CD4-positive, alpha-beta memory T cell (primary cell): ENCODE measurements at regions not wholly inside any gene's neighbourhood (a gene's known extent, or its start where the extent isn't known, plus 50 kb on each side); places are given as distances from the start of the nearest gene placed in this dataset.
"Not testable (repeated sequence)": the region's sequence is repeated elsewhere in the genome, so short reads cannot be mapped to it uniquely, and the experiment has no call there.

Experiments
- CTCF ChIA-PET: fragments of 350-600 bp; sonication (Branson Sonifier 250); formaldehyde crosslinking; loops from one replicate; lab custom pipeline; 2021; ENCODE audit warnings: inconsistent platforms; ENCODE audit not compliant: partially characterized antibody; lab: Charles Lee
- POLR2A ChIA-PET: fragments of 350-600 bp; sonication (Branson Sonifier 250); formaldehyde crosslinking; loops from one replicate; lab custom pipeline; 2021; ENCODE audit not compliant: partially characterized antibody; lab: Charles Lee
- DNase-seq, 5 donors: peaks; one replicate each; pipeline versions ENCODE4 v3.0.0 to v3.0.0-alpha.2; 2020 to 2022; ENCODE audit warnings: mixed read lengths in 1 of 5
- H3K27ac ChIP-seq: one replicate; pipeline ENCODE4 v1.7.0; 2013; ENCODE audit warnings: low read depth, low read length
- H3K27me3 ChIP-seq: 2 replicates; pipeline ENCODE4 v1.7.0; 2013; ENCODE audit warnings: mild to moderate bottlenecking, low read length, moderate library complexity; ENCODE audit not compliant: insufficient read depth
- H3K36me3 ChIP-seq: 2 replicates; pipeline ENCODE4 v1.7.0; 2013; ENCODE audit warnings: mild to moderate bottlenecking, low read length, moderate library complexity; ENCODE audit not compliant: insufficient read depth
- H3K4me1 ChIP-seq: 2 replicates; pipeline ENCODE4 v1.7.0; 2013; ENCODE audit warnings: mild to moderate bottlenecking, low read length, moderate library complexity; ENCODE audit not compliant: insufficient read depth
- H3K4me3 ChIP-seq, 2 donors: one replicate each; pipeline ENCODE4 v1.7.0; 2013; ENCODE audit warnings: low read length in 2 of 2, mild to moderate bottlenecking in 1 of 2
- H3K9me3 ChIP-seq, 2 donors: one replicate each; pipeline ENCODE4 v1.7.0; 2013; ENCODE audit warnings: low read length in 2 of 2, control low read depth in 1 of 2; ENCODE audit not compliant: control insufficient read depth in 1 of 2
- H3K27ac Mint-ChIP-seq, 7 donors: one replicate each; pipeline ENCODE4 v1.8.0; 2020 to 2021; ENCODE audit warnings: mixed read lengths in 7 of 7, mild to moderate bottlenecking in 6 of 7, inconsistent platforms in 3 of 7, moderate library complexity in 3 of 7
- H3K27me3 Mint-ChIP-seq, 2 donors: one replicate each; pipeline ENCODE4 v1.8.0; 2020 to 2021; ENCODE audit warnings: mixed read lengths in 2 of 2
- H3K36me3 Mint-ChIP-seq, 2 donors: one replicate each; pipeline ENCODE4 v1.8.0; 2020 to 2021; ENCODE audit warnings: mixed read lengths in 2 of 2, inconsistent platforms in 1 of 2, mild to moderate bottlenecking in 1 of 2
- H3K4me1 Mint-ChIP-seq, 4 donors: one replicate each; pipeline ENCODE4 v1.8.0; 2020 to 2021; ENCODE audit warnings: mixed read lengths in 4 of 4, mild to moderate bottlenecking in 1 of 4
- H3K4me3 Mint-ChIP-seq, 8 donors: one replicate each; pipeline ENCODE4 v1.8.0; 2020 to 2021; ENCODE audit warnings: mixed read lengths in 8 of 8, mild to moderate bottlenecking in 7 of 8, moderate library complexity in 6 of 8, inconsistent platforms in 3 of 8
- H3K9me3 Mint-ChIP-seq, 8 donors: one replicate each; pipeline ENCODE4 v1.8.0; 2020 to 2021; ENCODE audit warnings: mixed read lengths in 8 of 8, mild to moderate bottlenecking in 5 of 8, inconsistent platforms in 3 of 8, moderate library complexity in 1 of 8
- intact Hi-C: fragments of 100-400 bp; cut with micrococcal nuclease; formaldehyde crosslinking; loops from one replicate; pipeline ENCODE4 v1.15.1; 2023

GRCh38 chr2:234163510-234164045 lies 113.1 kb downstream of the SPP2 start:
- Histone ChIP-seq H3K9me3 (no peaks in the 10 kb centered on the region), H3K4me1 (peaks cover 19% of the 10 kb centered on the region), H3K4me3 (no peak overlapping the region), H3K36me3 (no peaks in the 10 kb centered on the region), H3K27ac (no peak overlapping the region), H3K27me3 (no peaks in the 10 kb centered on the region)
- Mint-ChIP-seq H3K36me3 (no peaks in the 10 kb centered on the region), H3K4me1 (peaks cover 16 to 37% (median 23%) of the 10 kb centered on the region in 4 donors), H3K27me3 (no peaks in the 10 kb centered on the region), H3K9me3 (peaks cover 0 to 2% (median 0%) of the 10 kb centered on the region in 8 donors), H3K27ac (peak overlapping the region in 3 of 7 donors; percentile 14 to 86 (median 51)), H3K4me3 (no peak overlapping the region)
- ChIA-PET POLR2A (interaction anchor here (1.4 to 1.7 kb wide), 2 partner anchors 15 to 210 kb away, joined by 4 to 5 read pairs; no protein-coding TSS in a partner anchor), CTCF (interaction anchor here (1.3 kb wide), 1 partner anchor 27 kb away, joined by 3 read pairs; no protein-coding TSS in a partner anchor)
- intact Hi-C loops = loop anchor here (2.0 kb wide), 1 partner anchor 27 kb away; no protein-coding TSS in a partner anchor
- no peak for DNase-seq

- Histone ChIP-seq H3K9me3 (no peaks in the 10 kb centered on the region), H3K27ac (no peak overlapping the region), H3K27me3 (no peaks in the 10 kb centered on the region), H3K4me1 (peaks cover 19% of the 10 kb centered on the region), H3K36me3 (no peaks in the 10 kb centered on the region), H3K4me3 (no peak overlapping the region)
- Mint-ChIP-seq H3K4me3 (peak overlapping the region in 1 of 8 donors; percentile 22), H3K9me3 (peaks cover 0 to 2% (median 0%) of the 10 kb centered on the region in 8 donors), H3K36me3 (no peaks in the 10 kb centered on the region), H3K27me3 (no peaks in the 10 kb centered on the region), H3K27ac (peak overlapping the region in 2 of 7 donors; percentile 54 to 56), H3K4me1 (peaks cover 18 to 37% (median 24%) of the 10 kb centered on the region in 4 donors)
- no peak for DNase-seq
- ChIA-PET POLR2A (interaction anchor here (1.4 to 1.7 kb wide), 2 partner anchors 15 to 211 kb away, joined by 4 to 5 read pairs; no protein-coding TSS in a partner anchor), CTCF (interaction anchor here (1.3 kb wide), 1 partner anchor 27 kb away, joined by 3 read pairs; no protein-coding TSS in a partner anchor)
- intact Hi-C loops = no loop called here
These were observed 112.4 kb downstream of the SPP2 start for GRCh38 chr2:234162861-234163260.

- peaks cover 0 to 2% (median 0%) of the 10 kb centered on the region in 8 donors for H3K9me3 Mint-ChIP-seq
- Histone ChIP-seq H3K4me3 (no peak overlapping the region), H3K27ac (no peak overlapping the region), H3K4me1 (peaks cover 19% of the 10 kb centered on the region), H3K9me3 (no peaks in the 10 kb centered on the region), H3K36me3 (no peaks in the 10 kb centered on the region), H3K27me3 (no peaks in the 10 kb centered on the region)
- DNase-seq = no peak
- ChIA-PET POLR2A (no interaction called here), CTCF (interaction anchor here (0.9 kb wide), 1 partner anchor 383 kb away, joined by 3 read pairs; no protein-coding TSS in a partner anchor)
- peaks cover 18 to 37% (median 24%) of the 10 kb centered on the region in 4 donors for H3K4me1 Mint-ChIP-seq
- H3K27me3 Mint-ChIP-seq = no peaks in the 10 kb centered on the region
- no peak overlapping the region for H3K27ac Mint-ChIP-seq
- intact Hi-C loops = no loop called here
- H3K36me3 Mint-ChIP-seq = no peaks in the 10 kb centered on the region
- no peak overlapping the region for H3K4me3 Mint-ChIP-seq
These were observed 111.4 kb downstream of the SPP2 start for GRCh38 chr2:234161932-234162331.

GRCh38 chr2:234158812-234159211 lies 108.3 kb downstream of the SPP2 start:
- Histone ChIP-seq H3K4me1 (peaks cover 6% of the 10 kb centered on the region), H3K4me3 (no peak overlapping the region), H3K9me3 (no peaks in the 10 kb centered on the region), H3K36me3 (no peaks in the 10 kb centered on the region), H3K27ac (no peak overlapping the region), H3K27me3 (no peaks in the 10 kb centered on the region)
- Mint-ChIP-seq H3K4me3 (no peak overlapping the region), H3K9me3 (peaks cover 0 to 3% (median 0%) of the 10 kb centered on the region in 8 donors), H3K4me1 (peaks cover 5 to 14% (median 9%) of the 10 kb centered on the region in 4 donors), H3K36me3 (no peaks in the 10 kb centered on the region), H3K27me3 (no peaks in the 10 kb centered on the region), H3K27ac (no peak overlapping the region)
- no peak for DNase-seq
- POLR2A ChIA-PET = no interaction called here
- CTCF ChIA-PET = interaction anchor here (0.8 kb wide), 1 partner anchor 23 kb away, joined by 3 read pairs; no protein-coding TSS in a partner anchor
- intact Hi-C loops = no loop called here

GRCh38 chr2:234157817-234158588 lies 107.5 kb downstream of the SPP2 start:
- Histone ChIP-seq H3K27me3 (no peaks in the 10 kb centered on the region), H3K9me3 (no peaks in the 10 kb centered on the region), H3K36me3 (no peaks in the 10 kb centered on the region), H3K4me1 (no peaks in the 10 kb centered on the region), H3K4me3 (no peak overlapping the region), H3K27ac (no peak overlapping the region)
- DNase-seq = no peak
- Mint-ChIP-seq H3K36me3 (no peaks in the 10 kb centered on the region), H3K9me3 (peaks cover 0 to 5% (median 0%) of the 10 kb centered on the region in 8 donors), H3K27me3 (no peaks in the 10 kb centered on the region), H3K4me3 (no peak overlapping the region), H3K27ac (peak overlapping the region in 1 of 7 donors; percentile 60), H3K4me1 (peaks cover 0 to 6% (median 4%) of the 10 kb centered on the region in 4 donors)
- CTCF ChIA-PET = no interaction called here
- intact Hi-C loops = no loop called here
- POLR2A ChIA-PET = interaction anchor here (0.8 kb wide), 1 partner anchor 97 kb away, joined by 3 read pairs; no protein-coding TSS in a partner anchor

- no peak for DNase-seq
- intact Hi-C loops = no loop called here
- Histone ChIP-seq H3K36me3 (no peaks in the 10 kb centered on the region), H3K27me3 (no peaks in the 10 kb centered on the region), H3K27ac (no peak overlapping the region), H3K9me3 (no peaks in the 10 kb centered on the region), H3K4me3 (no peak overlapping the region), H3K4me1 (no peaks in the 10 kb centered on the region)
- H3K9me3 Mint-ChIP-seq = peaks cover 0 to 5% (median 0%) of the 10 kb centered on the region in 8 donors
- CTCF ChIA-PET = interaction anchor here (1.3 to 1.6 kb wide), 2 partner anchors 21 to 341 kb away, joined by 3 to 7 read pairs; partner anchors contain the start of gene ARL4C
- POLR2A ChIA-PET = no interaction called here
- no peak overlapping the region for H3K4me3 Mint-ChIP-seq
- H3K36me3 Mint-ChIP-seq = no peaks in the 10 kb centered on the region
- H3K27ac Mint-ChIP-seq = no peak overlapping the region
- H3K4me1 Mint-ChIP-seq = peaks cover 0 to 3% (median 0%) of the 10 kb centered on the region in 4 donors
- H3K27me3 Mint-ChIP-seq = no peaks in the 10 kb centered on the region
These were observed 105.8 kb downstream of the SPP2 start for GRCh38 chr2:234156326-234156725.

- H3K36me3 ChIP-seq, H3K36me3 Mint-ChIP-seq, POLR2A ChIA-PET, H3K27me3 ChIP-seq, H3K9me3 ChIP-seq, DNase-seq, H3K9me3 Mint-ChIP-seq, H3K27ac ChIP-seq, H3K27ac Mint-ChIP-seq, H3K4me3 ChIP-seq, H3K27me3 Mint-ChIP-seq, H3K4me3 Mint-ChIP-seq, CTCF ChIA-PET, intact Hi-C loops: not testable (repeated sequence)
- peaks cover 28% of the 10 kb centered on the region for H3K4me1 ChIP-seq
- H3K4me1 Mint-ChIP-seq = peaks cover 17 to 30% (median 24%) of the 10 kb centered on the region in 4 donors
These were observed 102.3 kb downstream of the SPP2 start for GRCh38 chr2:234152835-234153234.
